ENCODE measurements at regions not wholly inside any gene's neighbourhood (a gene's known extent, or its start where the extent isn't known, plus 50 kb on each side); places are given as distances from the start of the nearest gene placed in this dataset.

DNA sequence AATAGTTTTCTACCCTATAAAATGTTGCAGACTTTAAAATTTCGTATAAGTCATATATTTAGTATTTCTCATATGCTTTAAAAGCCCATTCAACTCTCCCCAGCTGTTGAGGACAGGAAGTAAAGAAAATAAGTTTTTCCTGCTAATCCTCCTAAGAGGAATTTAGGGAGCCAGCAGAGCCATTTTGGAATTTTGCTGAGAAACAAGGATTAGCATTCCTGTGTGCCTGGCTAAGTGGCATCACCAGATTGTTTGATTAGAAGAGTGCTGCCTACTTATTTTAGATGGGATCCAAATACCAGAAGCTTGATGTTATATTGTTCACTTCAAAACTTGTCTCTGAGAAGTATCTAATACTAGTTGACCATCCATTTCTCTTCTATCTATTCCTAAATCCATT is 131.2 kb upstream of the HHIP start:
- H3K4me2 ChIP-seq = no peak overlapping the region
- no peaks in the 10 kb centered on the region for H3K36me3 ChIP-seq (ENCODE audit: insufficient read depth)
- H4K20me1 ChIP-seq (ENCODE audit: insufficient read depth) = no peaks in the 10 kb centered on the region
- no peaks in the 10 kb centered on the region for H3K79me2 ChIP-seq (ENCODE audit: insufficient read depth, low read depth)
- no peaks in the 10 kb centered on the region for H3K4me1 ChIP-seq (ENCODE audit: low read depth, poor library complexity, severe bottlenecking)
- no peak overlapping the region for H3K27ac ChIP-seq
- TF ChIP-seq, protein P1, sequence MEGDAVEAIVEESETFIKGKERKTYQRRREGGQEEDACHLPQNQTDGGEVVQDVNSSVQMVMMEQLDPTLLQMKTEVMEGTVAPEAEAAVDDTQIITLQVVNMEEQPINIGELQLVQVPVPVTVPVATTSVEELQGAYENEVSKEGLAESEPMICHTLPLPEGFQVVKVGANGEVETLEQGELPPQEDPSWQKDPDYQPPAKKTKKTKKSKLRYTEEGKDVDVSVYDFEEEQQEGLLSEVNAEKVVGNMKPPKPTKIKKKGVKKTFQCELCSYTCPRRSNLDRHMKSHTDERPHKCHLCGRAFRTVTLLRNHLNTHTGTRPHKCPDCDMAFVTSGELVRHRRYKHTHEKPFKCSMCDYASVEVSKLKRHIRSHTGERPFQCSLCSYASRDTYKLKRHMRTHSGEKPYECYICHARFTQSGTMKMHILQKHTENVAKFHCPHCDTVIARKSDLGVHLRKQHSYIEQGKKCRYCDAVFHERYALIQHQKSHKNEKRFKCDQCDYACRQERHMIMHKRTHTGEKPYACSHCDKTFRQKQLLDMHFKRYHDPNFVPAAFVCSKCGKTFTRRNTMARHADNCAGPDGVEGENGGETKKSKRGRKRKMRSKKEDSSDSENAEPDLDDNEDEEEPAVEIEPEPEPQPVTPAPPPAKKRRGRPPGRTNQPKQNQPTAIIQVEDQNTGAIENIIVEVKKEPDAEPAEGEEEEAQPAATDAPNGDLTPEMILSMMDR (conservative IDR thresholded peaks at IDR 0.05; ENCODE audit: low read depth, low read length) = no peak
- H3K27me3 ChIP-seq (ENCODE audit: insufficient read depth, low read depth) = no peaks in the 10 kb centered on the region
- H2AFZ ChIP-seq (ENCODE audit: low read depth) = no peak overlapping the region
- H3K4me3 ChIP-seq (IDR thresholded peaks at IDR 0.05; ENCODE audit: insufficient read depth, low read depth, low read length) = no peak overlapping the region
- H3K9ac ChIP-seq = no peak overlapping the region

- no peaks in the 10 kb centered on the region for H4K20me1 ChIP-seq (ENCODE audit: insufficient read depth)
- TF ChIP-seq, protein P1 (conservative IDR thresholded peaks at IDR 0.05; ENCODE audit: low read depth, low read length) = no peak
Measured at GRCh38 chr4:144518181-144518895, 127.6 kb upstream of the HHIP start.

DNA sequence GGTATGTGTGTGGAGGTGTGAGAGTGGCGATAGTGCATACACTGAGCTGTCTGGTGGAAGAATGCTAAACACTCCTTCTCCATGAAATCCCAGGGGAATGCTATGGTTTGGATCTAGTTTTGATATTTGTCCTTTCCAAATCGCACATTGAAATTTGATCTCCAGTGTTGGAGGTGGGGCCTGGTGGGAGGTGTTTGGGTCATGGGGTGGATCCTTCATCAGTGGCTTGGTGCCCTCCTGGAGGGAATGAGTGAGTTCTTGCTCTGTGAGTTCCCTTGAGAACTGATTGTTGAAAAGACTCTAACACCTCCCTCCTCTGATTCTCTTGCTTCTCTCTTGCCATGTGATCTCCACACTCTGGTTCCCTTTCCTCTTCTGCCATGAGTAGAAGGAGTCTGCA is 114.1 kb upstream of the HHIP start:
- TF ChIP-seq, protein P1 (conservative IDR thresholded peaks at IDR 0.05; ENCODE audit: low read depth, low read length) = no peak
- H3K79me2 ChIP-seq (ENCODE audit: insufficient read depth, low read depth) = no peaks in the 10 kb centered on the region
- no peaks in the 10 kb centered on the region for H3K4me1 ChIP-seq (ENCODE audit: low read depth, poor library complexity, severe bottlenecking)
- no peak overlapping the region for H3K4me2 ChIP-seq
- no peak overlapping the region for H3K4me3 ChIP-seq (IDR thresholded peaks at IDR 0.05; ENCODE audit: insufficient read depth, low read depth, low read length)
- no peaks in the 10 kb centered on the region for H3K27me3 ChIP-seq (ENCODE audit: insufficient read depth, low read depth)
- no peaks in the 10 kb centered on the region for H3K36me3 ChIP-seq (ENCODE audit: insufficient read depth)
- no peak overlapping the region for H3K27ac ChIP-seq
- no peak overlapping the region for H3K9ac ChIP-seq
- no peak overlapping the region for H2AFZ ChIP-seq (ENCODE audit: low read depth)
- no peaks in the 10 kb centered on the region for H4K20me1 ChIP-seq (ENCODE audit: insufficient read depth)

More at GRCh38 chr4:144518181-144518895, 127.6 kb upstream of the HHIP start:
- Histone ChIP-seq H3K4me2 (no peak overlapping the region), H3K36me3 (ENCODE audit: insufficient read depth) (no peaks in the 10 kb centered on the region), H3K4me3 (IDR thresholded peaks at IDR 0.05; ENCODE audit: insufficient read depth, low read depth, low read length) (no peak overlapping the region), H3K27ac (no peak overlapping the region), H2AFZ (ENCODE audit: low read depth) (no peak overlapping the region), H3K9ac (no peak overlapping the region), H3K79me2 (ENCODE audit: insufficient read depth, low read depth) (no peaks in the 10 kb centered on the region), H3K4me1 (ENCODE audit: low read depth, poor library complexity, severe bottlenecking) (no peaks in the 10 kb centered on the region), H3K27me3 (ENCODE audit: insufficient read depth, low read depth) (no peaks in the 10 kb centered on the region)

DNA sequence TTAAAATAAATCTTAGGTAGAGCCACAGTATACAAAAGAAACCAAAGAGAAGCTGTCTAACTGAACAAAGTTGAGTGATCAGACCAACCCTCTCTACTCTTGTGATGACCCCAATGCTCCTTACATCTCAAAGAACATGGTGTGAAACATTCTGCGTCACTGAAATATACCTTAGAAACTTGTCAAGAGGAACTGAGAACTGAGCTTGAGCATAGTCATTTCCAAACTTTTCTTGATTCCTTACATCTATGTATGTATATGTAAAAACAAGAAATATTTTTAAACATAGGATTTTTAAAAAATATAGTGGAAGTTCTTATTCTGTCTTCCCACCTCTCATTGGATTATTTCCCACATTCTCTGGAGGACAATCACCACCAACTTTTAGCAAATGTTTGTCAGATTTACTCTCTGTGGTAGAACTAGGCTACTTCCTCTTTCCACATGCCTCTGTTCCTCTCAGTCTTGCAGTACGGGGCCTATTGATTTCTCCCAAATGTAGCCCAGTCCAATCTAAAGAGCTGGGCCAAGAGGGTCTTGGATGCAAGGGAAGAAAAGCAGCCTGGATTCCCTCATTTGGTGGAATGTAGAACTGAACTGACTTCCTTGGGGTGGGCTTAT is 98.2 kb upstream of the HHIP start:
- no peak overlapping the region for H3K4me2 ChIP-seq

More for the DNA sequence above, 98.2 kb upstream of the HHIP start:
- TF ChIP-seq, protein P1 (conservative IDR thresholded peaks at IDR 0.05; ENCODE audit: low read depth, low read length) = no peak
- Histone ChIP-seq H3K36me3 (ENCODE audit: insufficient read depth) (no peaks in the 10 kb centered on the region), H3K4me3 (IDR thresholded peaks at IDR 0.05; ENCODE audit: insufficient read depth, low read depth, low read length) (no peak overlapping the region), H2AFZ (ENCODE audit: low read depth) (no peak overlapping the region), H3K27me3 (ENCODE audit: insufficient read depth, low read depth) (no peaks in the 10 kb centered on the region), H3K79me2 (ENCODE audit: insufficient read depth, low read depth) (no peaks in the 10 kb centered on the region), H3K4me1 (ENCODE audit: low read depth, poor library complexity, severe bottlenecking) (no peaks in the 10 kb centered on the region), H3K27ac (no peak overlapping the region), H4K20me1 (ENCODE audit: insufficient read depth) (no peaks in the 10 kb centered on the region), H3K9ac (no peak overlapping the region)
